Loucy (cell line): ENCODE measurements at regions not wholly inside any gene's neighbourhood (a gene's known extent, or its start where the extent isn't known, plus 50 kb on each side); places are given as distances from the start of the nearest gene placed in this dataset.

ENCODE experiments used
- CTCF ChIP-seq: fragments of 200-600 bp; sonication (generic); conservative IDR thresholded peaks from 2 replicates; pipeline ENCODE4 v1.5.1; 2014; ENCODE audit warnings: mild to moderate bottlenecking, antibody characterized with exemption, low read length
- EZH2phosphoT487 ChIP-seq: fragments of 200-600 bp; IDR thresholded peaks from 2 replicates; pipeline ENCODE4 v1.6.1; 2018; ENCODE audit warnings: antibody characterized with exemption, mild to moderate bottlenecking, moderate library complexity, borderline replicate concordance

- TF ChIP-seq CTCF (no peak), EZH2phosphoT487 (no peak)
These were observed 180.9 kb upstream of the SLC24A2 start for GRCh38 chr9:19969721-19970120.
